ENCODE measurements at regions not wholly inside any gene's neighbourhood (a gene's known extent, or its start where the extent isn't known, plus 50 kb on each side); places are given as distances from the start of the nearest gene placed in this dataset.
"Not testable (repeated sequence)": the region's sequence is repeated elsewhere in the genome, so short reads cannot be mapped to it uniquely, and the experiment has no call there.

DNA sequence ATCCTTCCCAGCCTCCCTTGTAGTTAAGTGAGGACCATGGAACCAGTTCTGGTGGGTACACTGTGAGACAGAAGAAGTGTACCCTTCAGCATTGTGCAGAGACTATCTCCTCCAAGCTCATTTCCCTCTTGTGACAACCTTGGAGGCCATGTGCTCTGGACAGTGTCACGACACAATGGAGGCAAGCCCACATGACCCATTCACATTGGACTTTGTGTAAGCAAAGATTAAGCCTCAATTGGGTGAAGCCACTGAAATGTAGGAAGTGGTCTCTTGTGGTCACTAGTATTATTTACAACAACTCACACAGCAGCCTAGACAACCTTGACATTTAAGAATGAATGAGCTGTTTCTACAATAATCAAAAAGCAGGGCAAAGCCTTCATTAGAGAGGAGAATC is 124.2 kb downstream of the INHBA start:
- no peak for DNase-seq

GRCh38 chr7:41576166-41576565 is 126.7 kb downstream of the INHBA start:
- DNase-seq = no peak

GRCh38 chr7:41574377-41574776 is 128.5 kb downstream of the INHBA start:
- no peak for DNase-seq

- no peak for DNase-seq
Measured at GRCh38 chr7:41573862-41574261, 129.0 kb downstream of the INHBA start.

- DNase-seq = no peak
Measured at GRCh38 chr7:41573443-41573842, 129.4 kb downstream of the INHBA start.

DNA sequence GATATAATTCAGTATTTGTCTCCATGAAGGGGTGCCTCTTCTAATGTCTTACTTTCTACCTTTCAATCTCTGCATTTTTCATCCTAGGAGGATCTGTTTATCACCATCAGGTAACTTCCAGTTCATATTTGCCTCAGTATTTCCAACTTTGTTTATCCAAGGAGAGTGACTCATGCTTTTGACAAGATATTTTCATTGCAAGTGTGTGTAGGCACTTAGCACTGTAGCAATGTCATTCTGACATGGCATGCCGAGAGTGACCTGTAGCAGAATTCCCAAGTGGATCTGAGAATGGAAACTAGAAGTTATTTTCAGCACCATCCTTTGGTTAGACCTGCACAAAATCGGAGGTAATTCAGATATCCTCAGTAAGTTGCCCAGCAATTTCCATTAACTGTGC is 129.9 kb downstream of the INHBA start:
- DNase-seq = no peak

GRCh38 chr7:41571573-41571972 is 131.3 kb downstream of the INHBA start:
- DNase-seq = no peak

GRCh38 chr7:41570766-41571165 is 132.1 kb downstream of the INHBA start:
- DNase-seq = no peak

DNA sequence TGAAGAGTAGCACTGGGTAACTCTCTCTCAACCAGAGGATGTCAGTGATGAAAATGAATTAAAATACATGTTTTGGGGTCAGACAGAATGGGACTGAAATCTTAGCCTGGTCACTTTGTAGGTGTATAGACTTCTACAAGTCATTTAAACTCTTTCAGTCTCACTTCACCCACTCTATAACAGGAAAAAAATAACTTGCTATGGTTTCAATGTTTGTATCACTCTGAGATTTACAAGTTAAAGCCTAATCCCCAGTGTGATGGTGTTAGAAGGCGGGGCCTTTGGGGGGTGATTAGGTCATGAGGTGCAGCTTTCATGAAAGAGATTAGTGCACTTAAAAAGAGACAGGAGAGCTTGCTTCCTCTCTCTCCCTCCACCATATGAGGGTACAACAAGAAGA is 134.8 kb downstream of the INHBA start:
- DNase-seq = no peak

DNA sequence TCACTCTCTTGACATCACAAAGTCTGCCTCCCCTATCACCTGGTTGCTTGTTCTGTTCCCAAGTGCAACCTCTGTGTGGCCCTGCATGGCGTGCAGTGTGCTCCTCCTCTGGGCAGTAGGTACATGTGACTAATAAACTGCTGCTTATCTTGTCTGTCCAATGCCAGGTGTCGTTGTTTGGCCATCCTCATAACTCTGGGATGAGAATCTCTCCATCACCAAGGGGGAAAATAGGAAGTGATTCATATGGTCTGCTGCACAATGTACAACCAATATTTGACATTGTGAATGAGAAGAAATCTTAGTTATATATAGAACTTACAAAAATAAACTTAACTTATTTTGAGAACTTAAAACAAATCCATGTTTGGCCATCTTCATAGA is 135.2 kb downstream of the INHBA start:
- DNase-seq = no peak

GRCh38 chr7:41567031-41567730 is 135.7 kb downstream of the INHBA start:
- DNase-seq = peak; percentile 46

- DNase-seq = no peak
Measured at GRCh38 chr7:41566581-41566980, 136.3 kb downstream of the INHBA start.

DNA sequence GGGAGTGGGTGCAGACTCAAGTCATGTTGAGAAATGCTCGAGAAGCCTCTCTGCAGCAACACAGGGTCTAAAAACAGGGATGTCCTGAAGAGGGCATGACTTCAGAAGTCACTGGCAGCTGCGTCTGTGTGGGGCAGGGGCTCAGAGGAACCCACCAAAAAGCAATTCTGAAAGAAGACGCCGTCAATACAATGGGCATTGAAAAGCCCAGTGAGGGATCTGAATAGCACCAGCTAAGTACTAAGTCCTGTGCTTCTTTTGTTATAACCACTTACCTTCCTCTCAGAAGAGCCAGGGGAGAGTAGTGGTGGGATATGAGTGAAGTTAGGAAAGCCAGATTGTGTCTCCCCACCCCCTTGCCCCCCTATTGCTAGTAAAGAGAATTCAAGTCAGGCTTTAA is 137.2 kb downstream of the INHBA start:
- DNase-seq = no peak

DNA sequence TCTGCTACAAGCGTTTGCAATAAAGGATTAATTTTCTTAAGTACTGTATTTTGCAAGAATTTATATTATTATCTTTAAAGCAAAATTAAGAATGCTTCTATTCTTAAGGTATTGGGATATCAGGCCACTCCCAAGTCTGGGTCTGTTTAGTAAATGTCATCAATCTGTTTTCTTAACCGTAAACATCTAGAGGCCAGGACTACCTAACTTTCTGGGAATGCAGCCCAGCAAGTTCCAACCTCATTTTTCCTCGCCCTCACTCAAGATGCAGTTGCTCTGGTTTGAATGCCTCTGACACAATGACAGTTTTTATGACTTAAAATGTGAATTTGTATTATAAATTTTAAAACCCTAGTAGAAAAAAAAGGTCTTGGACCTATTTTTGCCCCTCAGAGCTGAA is 143.5 kb downstream of the INHBA start:
- DNase-seq = no peak

GRCh38 chr7:41554481-41554880 is 148.4 kb downstream of the INHBA start:
- no peak for DNase-seq

- not testable (repeated sequence) for DNase-seq
Measured at GRCh38 chr7:41550046-41550445, 152.8 kb downstream of the INHBA start.

- no peak for DNase-seq
Measured at GRCh38 chr7:41544241-41544640, 158.6 kb downstream of the INHBA start.

DNA sequence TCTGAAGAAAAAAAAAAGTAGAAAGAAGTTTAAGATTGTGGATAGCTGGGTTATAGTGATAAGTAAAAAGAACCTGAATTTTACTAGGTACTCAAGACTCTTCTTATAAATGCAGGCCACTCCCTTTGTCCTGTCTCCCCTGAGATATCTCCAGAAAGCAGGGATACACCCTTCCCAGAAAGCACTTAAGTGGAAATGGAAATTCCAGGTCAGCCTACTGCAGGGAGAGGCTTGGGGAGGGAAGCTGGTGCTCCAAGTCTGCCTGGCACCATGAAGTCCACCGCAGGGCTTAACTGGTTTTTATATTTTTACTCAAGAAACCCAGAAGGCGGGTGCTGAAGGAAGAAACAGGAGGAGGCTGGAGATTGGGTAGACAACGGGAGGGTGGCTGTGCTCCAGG is 162.3 kb downstream of the INHBA start:
- no peak for DNase-seq

DNA sequence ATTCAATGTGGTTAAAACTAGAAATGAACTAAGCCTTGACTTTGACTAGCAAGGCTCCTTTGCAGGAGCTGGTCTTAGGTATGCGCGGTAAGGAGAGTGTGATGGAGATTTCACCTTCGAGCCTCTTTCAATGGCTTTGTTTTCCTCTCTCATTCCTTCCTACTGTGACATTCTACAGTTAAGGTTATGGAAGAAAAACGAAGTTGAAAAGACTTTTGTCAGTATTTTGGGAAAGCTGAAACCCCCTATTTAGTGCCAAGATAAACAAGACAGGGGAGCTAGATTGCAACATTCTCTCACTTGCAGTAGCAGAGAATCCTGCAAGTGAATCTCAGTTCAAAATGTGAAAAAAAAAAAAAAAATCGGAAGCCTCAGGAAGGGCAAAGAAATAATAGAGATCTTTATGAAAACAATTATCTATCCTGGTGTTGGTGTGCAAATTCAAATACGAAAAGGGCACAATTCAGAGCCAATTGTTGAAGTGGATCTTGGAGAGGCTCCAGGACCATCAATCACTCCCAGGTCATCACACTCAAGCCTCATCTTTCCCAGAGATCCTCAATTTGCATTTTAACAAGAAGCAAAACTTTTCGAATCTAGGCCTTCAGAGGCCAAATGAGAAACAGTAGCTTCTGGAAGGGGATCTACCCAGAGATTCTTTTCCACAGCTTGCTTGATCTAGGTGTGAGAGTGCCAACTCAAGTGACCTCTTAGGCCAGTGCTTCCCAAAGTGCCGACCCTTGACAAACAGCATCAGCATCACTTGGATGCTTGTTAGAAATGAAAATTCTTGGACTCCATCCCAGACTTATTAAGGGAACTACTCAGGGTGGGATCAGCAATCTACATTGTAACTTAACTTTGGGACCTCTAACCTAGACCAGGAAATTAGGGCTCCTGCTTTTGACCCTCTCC is 163.8 kb downstream of the INHBA start:
- no peak for DNase-seq

- DNase-seq = no peak
Measured at GRCh38 chr7:41536873-41537665, 165.8 kb downstream of the INHBA start.

DNA sequence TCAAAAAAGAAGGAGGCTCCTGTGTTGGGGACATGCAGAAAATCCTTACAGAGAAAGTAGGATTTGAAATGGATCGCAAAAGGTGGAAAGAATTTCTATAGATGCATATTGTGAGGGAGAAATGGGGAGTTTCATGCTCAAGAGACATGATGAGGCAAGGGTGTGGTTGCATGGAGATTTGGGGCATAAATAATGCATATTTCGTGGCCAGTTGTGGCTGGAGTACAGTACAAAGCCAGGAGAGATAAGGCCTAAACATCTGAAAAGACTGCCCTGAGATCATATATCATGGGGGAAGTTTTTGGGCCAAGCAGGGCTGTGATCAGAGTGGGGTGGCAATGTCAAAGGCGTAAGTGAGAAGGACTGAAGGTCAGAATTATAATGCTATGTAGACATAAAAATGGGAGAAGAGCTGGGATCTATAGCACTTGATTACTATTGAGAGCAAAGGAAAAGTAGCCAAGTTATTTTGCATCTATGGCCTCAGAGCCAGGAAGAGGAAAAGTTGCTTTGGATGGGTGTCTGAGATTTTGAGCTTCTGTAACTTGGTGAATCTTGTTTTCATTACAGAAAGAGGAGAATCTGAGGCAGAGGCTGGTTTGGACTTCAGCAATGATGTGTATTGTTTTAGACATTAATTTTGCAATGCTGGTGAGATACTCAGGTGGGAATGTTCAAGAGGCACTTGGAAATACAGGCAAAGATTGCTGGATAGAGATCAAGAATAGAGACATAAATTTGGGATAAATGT is 166.6 kb downstream of the INHBA start:
- no peak for DNase-seq

GRCh38 chr7:41529831-41530230 is 173.1 kb downstream of the INHBA start:
- DNase-seq = no peak

DNA sequence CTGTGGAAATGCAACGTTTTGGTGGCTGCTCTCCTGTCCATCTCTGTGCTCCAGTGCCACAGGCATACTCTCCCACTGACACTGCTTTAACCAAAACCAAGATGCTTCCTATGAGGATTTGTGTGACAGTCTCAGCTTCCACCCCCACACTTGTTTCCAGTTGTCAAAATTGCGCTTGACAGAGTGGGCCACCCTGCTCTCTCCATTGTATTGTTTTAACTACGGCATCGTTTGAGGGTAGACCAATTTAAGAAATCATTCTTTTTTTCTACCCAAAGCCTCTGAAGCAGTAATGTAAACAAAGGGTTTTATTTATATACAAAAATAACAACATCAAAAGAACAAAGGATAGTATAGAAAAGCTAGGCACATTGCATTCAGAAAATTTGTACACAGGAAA is 178.0 kb downstream of the INHBA start:
- no peak for DNase-seq
